ENCODE measurements at regions not wholly inside any gene's neighbourhood (a gene's known extent, or its start where the extent isn't known, plus 50 kb on each side); places are given as distances from the start of the nearest gene placed in this dataset.

DNA sequence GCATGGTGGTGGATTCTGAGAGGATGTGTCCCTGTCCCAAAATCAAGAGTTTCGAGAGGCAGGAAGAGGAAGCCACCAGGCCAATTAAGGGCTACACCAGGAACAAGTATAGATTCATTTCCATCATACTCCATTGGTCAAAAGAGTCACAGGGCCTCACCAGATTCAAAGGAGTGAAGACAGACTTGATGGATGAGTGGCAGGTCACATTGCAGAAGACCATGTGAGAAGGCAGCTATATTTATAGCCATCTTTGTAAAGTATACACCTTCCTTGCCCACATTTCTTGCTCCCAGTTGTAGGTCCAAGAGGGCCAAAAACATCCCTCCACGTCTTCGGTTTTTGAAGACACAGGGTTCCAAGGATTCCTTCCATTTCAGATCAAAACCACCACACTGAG is 406.0 kb downstream of the BCOR start:
- TF ChIP-seq OTX1 (CRISPR knock-in tag; IDR thresholded peaks at IDR 0.05) (no peak), POLR2AphosphoS5 (IDR thresholded peaks at IDR 0.05; ENCODE audit: control insufficient read depth, insufficient read depth, low read depth, low read length) (no peak), NONO (IDR thresholded peaks at IDR 0.05; ENCODE audit: low read depth in 2 of 2, low read length in 1 of 2) (no peak), EZH2 (IDR thresholded peaks at IDR 0.05; ENCODE audit: borderline replicate concordance, low read depth, low read length) (no peak), YY1 (IDR thresholded peaks at IDR 0.05; ENCODE audit: borderline replicate concordance in 1 of 3, control insufficient read depth in 1 of 3, extremely low read depth in 1 of 3, insufficient read depth in 3 of 3, insufficient read length in 1 of 3, insufficient replicate concordance in 2 of 3, low read depth in 1 of 3, low read length in 2 of 3) (no peak), FOXJ2 (tag; IDR thresholded peaks at IDR 0.05) (no peak), ATF2 (CRISPR knock-in tag; IDR thresholded peaks at IDR 0.05) (no peak)
